ENCODE measurements at regions not wholly inside any gene's neighbourhood (a gene's known extent, or its start where the extent isn't known, plus 50 kb on each side); places are given as distances from the start of the nearest gene placed in this dataset.

DNA sequence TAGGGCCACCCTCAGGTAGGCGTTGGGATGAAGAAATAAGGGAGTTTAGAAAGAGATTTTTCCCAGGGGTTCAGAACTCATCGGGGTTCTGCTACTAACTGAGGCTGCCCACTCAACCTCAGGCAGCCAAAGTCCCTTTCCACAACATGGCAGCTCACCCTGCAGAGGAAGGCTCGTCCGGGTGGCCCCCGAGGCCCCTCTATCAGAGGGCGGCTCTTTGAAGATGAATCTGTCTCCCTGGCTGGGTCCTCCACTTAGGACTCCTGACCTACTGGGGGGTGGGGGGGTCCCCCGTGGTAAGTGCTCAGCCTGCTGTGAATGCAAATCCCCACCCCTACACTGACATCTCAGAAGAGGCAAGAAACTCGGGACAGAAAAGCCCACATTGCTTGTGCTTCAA is 182.9 kb downstream of the SOD2 start:
- TF ChIP-seq, protein P1, sequence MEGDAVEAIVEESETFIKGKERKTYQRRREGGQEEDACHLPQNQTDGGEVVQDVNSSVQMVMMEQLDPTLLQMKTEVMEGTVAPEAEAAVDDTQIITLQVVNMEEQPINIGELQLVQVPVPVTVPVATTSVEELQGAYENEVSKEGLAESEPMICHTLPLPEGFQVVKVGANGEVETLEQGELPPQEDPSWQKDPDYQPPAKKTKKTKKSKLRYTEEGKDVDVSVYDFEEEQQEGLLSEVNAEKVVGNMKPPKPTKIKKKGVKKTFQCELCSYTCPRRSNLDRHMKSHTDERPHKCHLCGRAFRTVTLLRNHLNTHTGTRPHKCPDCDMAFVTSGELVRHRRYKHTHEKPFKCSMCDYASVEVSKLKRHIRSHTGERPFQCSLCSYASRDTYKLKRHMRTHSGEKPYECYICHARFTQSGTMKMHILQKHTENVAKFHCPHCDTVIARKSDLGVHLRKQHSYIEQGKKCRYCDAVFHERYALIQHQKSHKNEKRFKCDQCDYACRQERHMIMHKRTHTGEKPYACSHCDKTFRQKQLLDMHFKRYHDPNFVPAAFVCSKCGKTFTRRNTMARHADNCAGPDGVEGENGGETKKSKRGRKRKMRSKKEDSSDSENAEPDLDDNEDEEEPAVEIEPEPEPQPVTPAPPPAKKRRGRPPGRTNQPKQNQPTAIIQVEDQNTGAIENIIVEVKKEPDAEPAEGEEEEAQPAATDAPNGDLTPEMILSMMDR (IDR thresholded peaks at IDR 0.05; ENCODE audit: poor library complexity) = no peak
- TF ChIP-seq EZH2 (IDR thresholded peaks at IDR 0.05; ENCODE audit: borderline replicate concordance) (no peak), EZH2phosphoT487 (IDR thresholded peaks at IDR 0.05; ENCODE audit: low read depth, severe bottlenecking, unreplicated experiment) (no peak)

Measured in hepatocyte (in vitro differentiated cells).